A673 (cell line): ENCODE measurements at regions not wholly inside any gene's neighbourhood (a gene's known extent, or its start where the extent isn't known, plus 50 kb on each side); places are given as distances from the start of the nearest gene placed in this dataset.

ENCODE experiments used
- EZH2 ChIP-seq: fragments of 200-600 bp; sonication (generic); IDR thresholded peaks from 2 replicates; pipeline ENCODE4 v1.6.1; 2017; ENCODE audit warnings: borderline replicate concordance, low read depth, mild to moderate bottlenecking, mixed read lengths, antibody characterized with exemption, low read length; ENCODE audit not compliant: poor library complexity, severe bottlenecking
- TF ChIP-seq, protein P1 (sequence below): fragments of 300-800, 200-600 bp; sonication (generic); conservative IDR thresholded peaks from 2 replicates; pipeline ENCODE4 v1.5.1; 2017; ENCODE audit warnings: low read depth, mild to moderate bottlenecking, antibody characterized with exemption, low read length, moderate library complexity, mixed read lengths

DNA sequence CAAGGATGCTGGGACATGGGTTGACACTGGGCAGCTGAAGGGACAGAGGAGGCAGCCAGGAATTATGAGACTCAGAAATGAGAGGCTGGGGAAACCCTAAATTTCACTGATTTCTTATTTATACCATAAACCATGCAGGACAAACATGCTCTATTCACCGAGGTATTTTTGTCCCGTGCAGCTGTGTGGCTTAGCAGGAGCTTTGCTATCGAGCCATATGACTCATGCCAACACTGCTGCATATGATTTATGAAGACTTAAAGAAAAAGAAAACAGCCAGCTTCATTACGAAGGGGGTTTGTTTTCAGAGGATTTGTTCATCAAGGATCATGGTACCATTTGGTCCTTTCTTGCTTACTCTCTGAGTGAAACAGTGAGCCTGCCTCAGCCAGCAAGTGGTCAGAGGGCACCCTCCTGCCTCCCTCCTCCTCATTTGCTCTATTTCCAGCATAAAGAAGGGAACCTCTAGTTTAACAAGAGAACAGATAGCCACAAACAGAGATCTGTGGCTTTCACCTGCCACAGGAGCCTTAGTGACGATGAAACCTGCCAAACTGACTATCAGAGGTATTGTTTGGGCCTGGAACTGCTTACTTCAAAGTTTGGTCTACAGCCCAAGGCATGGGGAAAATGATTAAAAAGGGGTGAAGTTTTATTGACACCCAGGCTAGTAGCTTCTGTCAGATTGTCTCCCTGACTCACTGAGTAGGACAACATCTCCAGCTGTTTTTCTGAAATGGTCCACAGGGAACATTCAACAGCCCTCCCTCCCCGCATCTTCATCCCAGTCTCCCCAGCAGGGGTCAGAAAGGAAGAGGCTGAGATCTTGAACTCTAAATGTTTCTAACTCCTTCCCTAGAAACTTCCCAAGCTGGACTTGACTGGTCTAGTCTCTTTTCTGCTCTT lies 80.1 kb upstream of the MAML3 start:
- TF ChIP-seq, protein P1, sequence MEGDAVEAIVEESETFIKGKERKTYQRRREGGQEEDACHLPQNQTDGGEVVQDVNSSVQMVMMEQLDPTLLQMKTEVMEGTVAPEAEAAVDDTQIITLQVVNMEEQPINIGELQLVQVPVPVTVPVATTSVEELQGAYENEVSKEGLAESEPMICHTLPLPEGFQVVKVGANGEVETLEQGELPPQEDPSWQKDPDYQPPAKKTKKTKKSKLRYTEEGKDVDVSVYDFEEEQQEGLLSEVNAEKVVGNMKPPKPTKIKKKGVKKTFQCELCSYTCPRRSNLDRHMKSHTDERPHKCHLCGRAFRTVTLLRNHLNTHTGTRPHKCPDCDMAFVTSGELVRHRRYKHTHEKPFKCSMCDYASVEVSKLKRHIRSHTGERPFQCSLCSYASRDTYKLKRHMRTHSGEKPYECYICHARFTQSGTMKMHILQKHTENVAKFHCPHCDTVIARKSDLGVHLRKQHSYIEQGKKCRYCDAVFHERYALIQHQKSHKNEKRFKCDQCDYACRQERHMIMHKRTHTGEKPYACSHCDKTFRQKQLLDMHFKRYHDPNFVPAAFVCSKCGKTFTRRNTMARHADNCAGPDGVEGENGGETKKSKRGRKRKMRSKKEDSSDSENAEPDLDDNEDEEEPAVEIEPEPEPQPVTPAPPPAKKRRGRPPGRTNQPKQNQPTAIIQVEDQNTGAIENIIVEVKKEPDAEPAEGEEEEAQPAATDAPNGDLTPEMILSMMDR = no peak
- TF ChIP-seq EZH2 = no peak
